IMR-90 (cell line): ENCODE measurements at regions not wholly inside any gene's neighbourhood (a gene's known extent, or its start where the extent isn't known, plus 50 kb on each side); places are given as distances from the start of the nearest gene placed in this dataset.

ENCODE experiments used
- ATAC-seq: fragments of 200-7000 bp; cut with Tn5 transposase; 2 replicates; pipeline ENCODE4 v1.9.1; 2020; ENCODE audit warnings: low read depth, mild to moderate bottlenecking, moderate library complexity
- BruUV-seq: library from RNA; stranded (reverse); fragments of 400-500 nt; replicated peaks from 2 replicates; lab custom pipeline; 2021; lab: Mats Ljungman, UMichigan
- CTCF ChIA-PET: fragments of 300-600 bp; formaldehyde crosslinking; extraction: SDS; loops from one replicate; lab custom pipeline; 2021; ENCODE audit warnings: antibody characterized with exemption; lab: Yijun Ruan, JAX
- POLR2A ChIA-PET: fragments of 300-600 bp; sonication (Branson Sonifier 250); formaldehyde crosslinking; loops from one replicate; lab custom pipeline; 2022; ENCODE audit warnings: antibody characterized with exemption; ENCODE audit not compliant: unreplicated experiment; lab: Charles Lee
- DNase-seq: peaks from one replicate; pipeline ENCODE4 v3.0.0; 2013
- H2AFZ ChIP-seq: replicated peaks from 2 replicates; pipeline ENCODE3; 2013; ENCODE audit warnings: low read length, mild to moderate bottlenecking; ENCODE audit not compliant: poor library complexity
- H2AK5ac ChIP-seq: 2 replicates; pipeline ENCODE4 v1.6.1; 2013; ENCODE audit warnings: low read depth, low read length, inconsistent platforms
- H2AK9ac ChIP-seq: replicated peaks from 2 replicates; pipeline ENCODE3; 2013; ENCODE audit warnings: mild to moderate bottlenecking, low read depth, low read length, moderate library complexity; ENCODE audit not compliant: poor library complexity
- H2BK120ac ChIP-seq: 2 replicates; pipeline ENCODE4 v1.6.1; 2013; ENCODE audit warnings: low read depth, low read length, inconsistent platforms
- H2BK15ac ChIP-seq: 3 replicates; pipeline ENCODE4 v1.6.1; 2013; ENCODE audit warnings: low read depth, low read length, inconsistent platforms
- H2BK20ac ChIP-seq: 2 replicates; pipeline ENCODE4 v1.6.1; 2013; ENCODE audit warnings: low read depth, mild to moderate bottlenecking, inconsistent platforms, low read length, moderate library complexity
- H2BK5ac ChIP-seq: 2 replicates; pipeline ENCODE4 v1.6.1; 2013; ENCODE audit warnings: mild to moderate bottlenecking, low read depth, low read length, inconsistent platforms; ENCODE audit not compliant: poor library complexity, severe bottlenecking
- H3K14ac ChIP-seq: replicated peaks from 2 replicates; pipeline ENCODE4 v1.6.1; 2013; ENCODE audit warnings: low read depth, low read length, inconsistent platforms
- H3K18ac ChIP-seq: 2 replicates; pipeline ENCODE4 v1.6.1; 2013; ENCODE audit warnings: low read depth, low read length, control low read depth
- H3K23ac ChIP-seq: 2 replicates; pipeline ENCODE4 v1.6.1; 2013; ENCODE audit warnings: low read depth, low read length, inconsistent platforms
- H3K27ac ChIP-seq: 2 replicates; pipeline ENCODE4 v1.5.1; 2013; ENCODE audit warnings: mild to moderate bottlenecking, control low read depth, low read length; ENCODE audit not compliant: insufficient read depth
- H3K27me3 ChIP-seq: 2 replicates; pipeline ENCODE4 v1.6.1; 2013; ENCODE audit warnings: low read length; ENCODE audit not compliant: control insufficient read depth, insufficient read depth
- H3K36me3 ChIP-seq: 2 replicates; pipeline ENCODE4 v1.6.1; 2013; ENCODE audit warnings: low read length, mixed read lengths; ENCODE audit not compliant: control insufficient read depth, insufficient read depth
- H3K4ac ChIP-seq: 2 replicates; pipeline ENCODE4 v1.6.1; 2013; ENCODE audit warnings: low read depth, low read length, inconsistent platforms
- H3K4me1 ChIP-seq: 2 replicates; pipeline ENCODE4 v1.6.1; 2013; ENCODE audit warnings: low read length, mixed read lengths; ENCODE audit not compliant: control insufficient read depth, insufficient read depth
- H3K4me2 ChIP-seq: 2 replicates; pipeline ENCODE4 v1.6.1; 2013; ENCODE audit warnings: low read depth, mild to moderate bottlenecking, control low read depth, low read length, moderate library complexity
- H3K4me3 ChIP-seq: 2 replicates; pipeline ENCODE4 v1.5.1; 2013; ENCODE audit warnings: low read depth, mild to moderate bottlenecking, control low read depth, low read length, moderate library complexity; ENCODE audit not compliant: insufficient read depth
- H3K56ac ChIP-seq: 2 replicates; pipeline ENCODE4 v1.6.1; 2013; ENCODE audit warnings: low read length, inconsistent platforms; ENCODE audit not compliant: insufficient read depth; ENCODE audit errors: extremely low read depth
- H3K79me1 ChIP-seq, 2 experiments: 2 replicates each; pipeline ENCODE4 v1.6.1; 2013; ENCODE audit warnings: low read length in 2 of 2, inconsistent platforms in 1 of 2, low read depth in 1 of 2
- H3K9ac ChIP-seq: 2 replicates; pipeline ENCODE4 v1.6.1; 2013; ENCODE audit warnings: low read depth, low read length, control low read depth
- H3K9me1 ChIP-seq: 2 replicates; pipeline ENCODE4 v1.6.1; 2013; ENCODE audit warnings: low read length, inconsistent platforms; ENCODE audit not compliant: insufficient read depth
- H3K9me3 ChIP-seq: 2 replicates; pipeline ENCODE4 v1.6.1; 2013; ENCODE audit warnings: low read length; ENCODE audit not compliant: control insufficient read depth, insufficient read depth
- H4K20me1 ChIP-seq: 2 replicates; pipeline ENCODE4 v1.6.1; 2013; ENCODE audit warnings: low read length, inconsistent platforms; ENCODE audit not compliant: insufficient read depth
- H4K5ac ChIP-seq: 2 replicates; pipeline ENCODE4 v1.6.1; 2013; ENCODE audit warnings: mild to moderate bottlenecking, low read depth, low read length, control low read depth
- H4K8ac ChIP-seq, 2 experiments: 2 replicates each; pipeline ENCODE4 v1.6.1; 2013; ENCODE audit warnings: low read depth in 2 of 2, low read length in 2 of 2, control low read depth in 1 of 2, inconsistent platforms in 1 of 2
- H4K91ac ChIP-seq: 2 replicates; pipeline ENCODE4 v1.6.1; 2013; ENCODE audit warnings: low read depth, low read length, inconsistent platforms; ENCODE audit not compliant: insufficient read depth
- MAZ ChIP-seq: IDR thresholded peaks from 2 replicates; pipeline ENCODE4 v1.6.1; 2012; ENCODE audit warnings: low read depth, mild to moderate bottlenecking, low read length, improper control_type of control experiment, moderate library complexity, borderline replicate concordance
- RCOR1 ChIP-seq: IDR thresholded peaks from 2 replicates; pipeline ENCODE4 v1.6.1; 2012; ENCODE audit warnings: mild to moderate bottlenecking, low read length, improper control_type of control experiment; ENCODE audit not compliant: insufficient replicate concordance
- SMC3 ChIP-seq: fragments of 150-350 bp; IDR thresholded peaks from 2 replicates; pipeline ENCODE4 v1.6.1; 2016; ENCODE audit warnings: low read depth, mild to moderate bottlenecking, antibody characterized with exemption, low read length, moderate library complexity
- WGBS, 2 experiments: methylation state at CpG; one replicate each; pipeline versions ENCODE4 v1.1.5 to v1.1.7; 2013; ENCODE audit warnings: missing lambda C conversion rate in 2 of 2; ENCODE audit not compliant: insufficient read length in 1 of 2; ENCODE audit errors: extremely low coverage in 2 of 2; 5-methylcytosine and 5-hydroxymethylcytosine counted together
- dilution Hi-C: fragments of 300-500 bp; cut with HindIII; formaldehyde crosslinking; loops from one replicate; pipeline ENCODE4 v1.14.3; 2018; ENCODE audit warnings: low sequenced_read_pairs; ENCODE audit not compliant: unreplicated experiment
- in situ Hi-C: fragments of 300-500 bp; cut with MboI; formaldehyde crosslinking; loops from 3 replicates; pipeline ENCODE4 v1.14.3; 2019; ENCODE audit warnings: low sequenced_read_pairs, inconsistent platforms, mixed read lengths
- intact Hi-C: fragments of 100-400 bp; cut with micrococcal nuclease; formaldehyde crosslinking; loops from 2 replicates; pipeline ENCODE4 v1.10.0; 2022

DNA sequence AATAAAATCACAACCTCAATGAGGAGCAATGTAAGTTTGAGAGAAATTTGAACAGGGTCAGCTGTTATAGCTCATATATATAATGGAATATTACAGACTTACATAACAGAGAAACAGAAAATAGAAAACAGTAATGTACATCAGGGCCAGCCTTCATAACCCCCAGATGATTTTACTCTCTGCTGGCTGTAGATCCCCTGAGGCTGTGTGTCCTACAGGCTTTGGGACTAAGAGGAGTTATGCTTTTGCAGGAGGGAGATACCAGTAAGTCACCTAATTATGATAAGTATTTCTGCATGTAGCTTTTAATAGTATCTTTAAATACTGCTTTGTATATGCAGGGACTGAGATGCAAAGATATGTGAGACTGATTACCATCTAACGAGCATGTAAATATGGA, 105.8 kb upstream of the ASCC3 start:
- no peak overlapping the region for H2AK5ac ChIP-seq
- no peaks in the 10 kb centered on the region for H3K79me1 ChIP-seq
- no peak overlapping the region for H3K14ac ChIP-seq
- no peak overlapping the region for H2BK15ac ChIP-seq
- H3K23ac ChIP-seq: no peak overlapping the region
- no peak overlapping the region for H2AK9ac ChIP-seq
- no TSS peak for BruUV-seq
- no peak overlapping the region for H2BK120ac ChIP-seq
- H4K20me1 ChIP-seq: no peaks in the 10 kb centered on the region
- H4K5ac ChIP-seq: no peak overlapping the region
- no peak overlapping the region for H4K8ac ChIP-seq
- no peaks in the 10 kb centered on the region for H3K36me3 ChIP-seq
- TF ChIP-seq RCOR1 (no peak), MAZ (no peak), SMC3 (no peak)
- H2BK5ac ChIP-seq: no peak overlapping the region
- H2BK20ac ChIP-seq: no peak overlapping the region
- no CpG with 5 or more reads among the region's 1 CpG for WGBS, 2 experiments
- H3K4ac ChIP-seq: no peak overlapping the region
- intact Hi-C loops (no loop called here), dilution Hi-C loops (no loop called here), in situ Hi-C loops (no loop called here)
- H3K4me3 ChIP-seq: no peak overlapping the region
- H3K56ac ChIP-seq: no peak overlapping the region
- no peak overlapping the region for H3K18ac ChIP-seq
- H2AFZ ChIP-seq: no peak overlapping the region
- no peak overlapping the region for H3K9ac ChIP-seq
- no peaks in the 10 kb centered on the region for H3K27me3 ChIP-seq
- DNase-seq: no peak
- peaks cover 2% of the 10 kb centered on the region; the same call in 1 of the 2 replicates for H3K9me3 ChIP-seq
- ChIA-PET POLR2A (no interaction called here), CTCF (no interaction called here)
- no peak for ATAC-seq
- no peaks in the 10 kb centered on the region for H3K9me1 ChIP-seq
- no peaks in the 10 kb centered on the region for H3K4me1 ChIP-seq
- H3K27ac ChIP-seq: no peak overlapping the region
- no peak overlapping the region for H3K4me2 ChIP-seq
- H4K91ac ChIP-seq: no peak overlapping the region
